HG03097 (cell line): ENCODE measurements at regions not wholly inside any gene's neighbourhood (a gene's known extent, or its start where the extent isn't known, plus 50 kb on each side); places are given as distances from the start of the nearest gene placed in this dataset.
"Not testable (repeated sequence)": the region's sequence is repeated elsewhere in the genome, so short reads cannot be mapped to it uniquely, and the experiment has no call there.

Source experiments
- ATAC-seq: cut with Tn5 transposase; IDR thresholded peaks from one replicate; pipeline ENCODE4 v1.9.1; 2021; ENCODE audit not compliant: unreplicated experiment, low FRiP score

GRCh38 chr3:94648270-94649180 is 585.7 kb downstream of the NSUN3 start:
- not testable (repeated sequence) for ATAC-seq

DNA sequence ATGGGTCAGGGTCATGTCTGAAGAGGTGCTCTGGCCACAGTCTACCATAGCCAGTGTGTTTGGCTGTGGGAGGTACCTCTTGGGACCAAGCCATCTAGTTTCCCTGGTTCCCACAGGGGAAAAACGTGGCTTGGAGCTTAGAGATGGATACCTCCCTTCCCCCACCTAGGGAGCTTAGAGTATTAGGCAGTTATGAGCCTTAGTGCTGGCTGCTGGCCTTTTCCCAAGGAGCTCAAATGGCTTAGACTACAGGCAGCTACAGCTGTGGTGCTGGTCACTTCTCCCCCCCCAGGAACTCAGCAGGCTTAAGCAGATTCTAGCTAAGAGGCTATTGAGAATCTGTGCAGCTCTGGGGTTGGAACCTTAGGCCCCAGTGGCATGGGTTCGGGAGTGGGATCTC is 591.2 kb downstream of the NSUN3 start:
- no peak for ATAC-seq

DNA sequence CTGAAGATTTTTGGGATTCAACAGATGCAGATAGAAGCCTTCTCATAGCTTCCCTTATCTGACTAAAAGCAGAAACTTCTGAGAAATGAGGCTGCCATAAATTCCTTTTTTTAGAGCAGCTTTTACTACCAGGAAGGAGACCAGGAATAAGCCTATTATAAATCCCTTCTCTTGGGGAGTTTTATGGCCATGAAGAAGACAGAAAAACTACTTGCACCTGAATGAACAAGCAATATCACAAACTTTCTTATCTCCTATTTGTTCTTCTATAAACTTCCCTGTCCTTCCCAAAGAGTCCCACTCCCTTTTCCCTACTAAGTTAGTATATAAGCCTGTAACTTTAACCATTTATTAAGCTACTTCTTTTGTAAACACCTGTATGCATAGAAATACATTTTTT is 603.1 kb downstream of the NSUN3 start:
- no peak for ATAC-seq

DNA sequence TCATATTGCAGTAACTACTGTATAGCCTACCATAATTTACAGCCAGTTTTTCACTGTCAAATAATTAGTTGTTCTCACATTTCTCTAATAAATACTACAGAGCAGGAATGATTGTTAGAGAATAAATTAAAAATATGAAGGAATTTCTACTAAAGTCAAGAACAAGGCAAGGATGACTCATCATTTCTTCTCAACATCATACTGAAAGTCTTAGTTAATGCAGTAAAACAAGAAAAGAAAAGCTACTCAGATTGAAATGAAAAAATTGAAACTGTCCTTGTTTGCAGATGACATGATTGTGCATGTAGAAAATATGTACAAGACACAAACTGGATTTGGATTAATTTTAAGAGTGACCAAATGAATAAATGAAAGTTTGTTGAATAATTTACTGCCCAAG is 608.2 kb downstream of the NSUN3 start:
- no peak for ATAC-seq

DNA sequence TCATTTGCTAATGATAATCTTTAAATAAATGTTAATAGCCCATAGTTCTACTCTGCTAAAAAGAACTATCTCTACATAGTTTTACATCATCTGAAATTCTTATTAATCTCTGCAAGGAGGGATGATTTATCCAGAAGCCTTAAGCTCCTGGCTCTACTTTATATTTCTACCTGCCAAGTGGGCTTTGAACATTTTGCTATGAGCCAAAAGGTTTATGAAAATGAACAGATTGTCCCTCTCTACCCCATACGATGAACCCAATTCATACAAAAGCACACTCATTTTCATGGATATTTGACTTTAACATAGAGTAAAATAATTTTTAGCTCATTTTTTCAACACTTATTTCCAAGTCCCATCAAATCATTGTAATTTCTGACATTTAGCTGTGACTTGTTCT is 611.0 kb downstream of the NSUN3 start:
- no peak for ATAC-seq

DNA sequence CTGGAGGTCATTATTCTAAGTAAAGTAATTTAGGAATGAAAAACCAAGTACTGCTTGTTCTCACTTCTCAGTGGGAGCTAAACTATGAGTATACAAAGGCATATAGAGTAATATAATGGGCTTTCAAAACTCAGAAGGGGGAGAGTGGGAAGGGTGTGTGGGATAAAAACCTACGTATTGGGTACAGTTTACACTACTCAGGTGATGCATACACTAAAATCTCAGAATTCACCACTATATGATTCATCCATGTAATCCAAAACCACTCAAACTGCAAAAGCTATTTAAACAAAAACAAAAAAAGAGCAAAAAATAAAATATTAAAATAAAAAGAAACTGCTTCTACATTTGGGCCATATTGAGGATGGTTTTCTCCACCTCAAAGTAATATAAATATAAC is 623.3 kb downstream of the NSUN3 start:
- no peak for ATAC-seq

DNA sequence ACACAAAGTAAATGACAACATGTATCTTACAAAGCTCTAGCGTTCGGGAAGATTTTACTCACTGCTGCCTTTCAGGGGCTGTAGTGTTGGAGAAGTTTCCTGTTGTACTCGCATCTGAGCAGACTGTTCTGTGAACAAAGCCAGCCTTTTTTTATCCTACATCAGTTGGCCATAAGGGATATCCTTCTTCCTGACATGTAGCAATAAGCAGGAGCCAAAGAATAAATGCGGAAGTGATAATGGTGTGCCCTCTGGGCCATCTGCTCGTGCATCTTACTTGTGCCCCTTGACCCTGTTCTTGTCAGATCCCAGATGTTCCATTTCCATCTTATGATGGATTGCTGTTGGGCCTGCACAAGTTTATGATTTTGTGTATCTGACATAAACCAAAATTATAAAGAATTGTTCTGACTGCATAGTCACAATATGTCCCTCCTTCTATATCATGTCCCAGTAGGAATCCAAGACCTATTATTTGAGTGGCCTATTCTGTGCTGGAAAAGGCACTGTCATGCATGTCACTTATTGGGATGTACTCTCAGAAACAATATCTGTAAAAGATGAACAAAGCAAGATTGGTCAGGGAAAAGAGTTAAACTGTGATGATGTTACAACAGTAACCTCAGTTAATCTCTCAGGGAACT is 631.3 kb downstream of the NSUN3 start:
- ATAC-seq, result no peak

DNA sequence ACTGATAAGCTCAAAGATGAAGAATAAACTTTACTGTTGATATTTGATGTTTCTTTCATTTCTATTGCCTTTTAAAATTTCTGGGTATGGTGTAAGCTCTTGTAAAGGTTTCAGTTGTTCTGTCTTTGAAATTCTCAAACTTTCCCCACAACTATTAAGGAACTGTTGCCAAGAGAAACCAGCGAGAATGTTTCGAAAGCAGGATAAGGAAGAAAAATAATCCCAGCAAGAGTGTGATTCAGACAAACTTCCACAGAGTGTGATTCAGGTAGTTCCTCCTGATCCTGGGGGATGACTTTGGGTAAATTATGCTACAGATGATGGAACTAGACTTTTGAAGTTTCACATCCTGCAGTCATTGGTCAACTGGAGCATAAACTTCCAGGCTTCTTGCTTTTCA is 632.0 kb downstream of the NSUN3 start:
- ATAC-seq, result no peak

GRCh38 chr3:94704467-94704866 is 641.6 kb downstream of the NSUN3 start:
- no peak for ATAC-seq

DNA sequence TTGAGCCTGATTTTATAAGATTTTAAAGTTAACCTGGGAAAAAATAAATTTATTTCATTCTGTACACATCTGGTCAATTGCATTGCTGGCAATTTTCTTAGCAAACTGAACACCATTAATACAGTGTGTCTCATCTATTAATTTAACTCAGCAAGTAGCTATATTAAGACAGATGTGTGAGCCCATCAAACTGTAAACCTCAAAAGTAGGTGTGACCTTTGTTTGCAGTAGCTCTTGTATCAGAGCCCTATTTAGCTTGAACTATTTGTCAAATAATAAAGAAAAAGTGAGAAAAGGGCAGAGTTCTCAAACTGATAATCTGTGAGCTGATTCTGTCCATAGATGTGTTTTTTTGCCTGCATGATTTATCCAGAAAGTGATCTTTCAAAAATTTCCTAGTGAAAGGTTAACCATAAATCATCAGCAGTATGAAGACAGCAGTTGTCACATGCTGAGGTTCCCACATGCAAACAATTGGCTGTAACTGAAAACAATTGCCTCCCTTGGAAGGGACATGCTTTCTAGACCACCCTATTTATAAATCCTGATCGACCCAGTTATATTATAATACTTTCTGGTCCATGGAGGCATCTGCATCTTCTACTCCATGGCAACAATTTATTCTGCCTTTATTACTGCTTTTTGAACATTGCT is 646.5 kb downstream of the NSUN3 start:
- no peak for ATAC-seq

DNA sequence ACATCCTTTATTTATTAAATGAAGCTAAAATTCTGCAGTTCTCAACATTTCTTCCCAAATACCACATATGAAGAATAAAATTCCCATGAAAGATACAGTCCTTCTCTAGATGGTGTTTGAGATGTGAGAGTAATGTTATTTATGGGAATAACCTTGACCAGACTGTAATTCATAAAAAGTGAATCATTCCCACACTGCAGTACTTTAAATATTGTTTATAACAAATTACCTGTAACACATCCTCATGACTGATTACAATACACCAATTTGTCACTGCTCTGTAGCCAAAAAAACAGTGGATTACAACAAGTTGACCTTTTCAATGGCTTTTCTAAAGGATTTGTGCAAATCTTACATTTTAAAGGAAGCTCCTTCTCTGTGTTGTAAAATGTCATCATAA is 651.3 kb downstream of the NSUN3 start:
- ATAC-seq, result no peak

DNA sequence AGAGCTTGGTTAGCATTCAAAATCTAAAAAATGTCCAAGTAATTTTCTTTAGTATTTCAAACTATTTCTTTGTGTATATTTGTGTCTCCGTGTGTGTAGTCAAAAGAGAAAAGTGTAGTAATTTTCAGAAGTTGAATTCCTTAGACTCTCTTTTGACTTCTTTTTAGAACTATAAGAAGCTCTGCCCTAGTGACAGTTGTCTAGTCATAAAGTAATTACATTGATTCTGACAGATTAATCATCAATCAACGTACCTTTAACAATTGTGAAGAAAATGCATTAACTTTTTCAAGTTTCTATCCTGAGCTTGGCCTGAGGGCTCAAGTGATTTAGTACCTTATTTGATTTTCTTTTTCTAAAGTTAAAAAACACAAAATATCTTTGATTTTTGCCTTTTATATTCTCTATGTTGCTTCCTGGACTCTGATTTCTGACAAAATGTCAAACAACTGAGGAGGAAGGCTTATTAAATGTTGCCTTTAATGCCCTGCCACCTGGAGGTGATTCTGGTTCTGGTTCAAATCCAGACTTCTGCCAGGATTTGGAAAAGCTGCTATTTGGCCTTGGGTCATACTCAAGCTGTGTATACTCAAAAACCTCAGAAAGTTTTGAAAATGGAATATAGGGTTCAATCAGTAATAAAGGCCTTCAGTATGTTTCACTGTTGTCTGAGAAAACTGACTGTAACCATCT is 653.6 kb downstream of the NSUN3 start:
- no peak for ATAC-seq

DNA sequence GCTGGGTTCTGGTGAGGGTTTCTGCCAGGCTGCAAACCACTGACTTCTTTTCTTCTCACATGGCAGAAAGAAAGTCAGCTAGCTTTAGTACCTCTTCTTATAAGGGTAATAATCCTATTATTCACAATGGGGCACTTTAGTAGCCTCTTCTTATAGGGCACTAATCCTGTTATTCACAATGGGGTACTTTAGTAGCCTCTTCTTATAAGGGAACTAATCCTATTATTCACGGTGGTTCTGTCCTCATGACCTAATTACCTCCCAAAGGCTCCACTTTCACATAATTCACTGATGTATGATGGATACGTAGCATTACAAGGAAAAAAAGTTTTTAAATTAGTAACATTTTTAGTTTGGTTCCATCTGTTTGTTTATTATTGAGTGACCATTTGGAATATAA is 671.3 kb downstream of the NSUN3 start:
- no peak for ATAC-seq

DNA sequence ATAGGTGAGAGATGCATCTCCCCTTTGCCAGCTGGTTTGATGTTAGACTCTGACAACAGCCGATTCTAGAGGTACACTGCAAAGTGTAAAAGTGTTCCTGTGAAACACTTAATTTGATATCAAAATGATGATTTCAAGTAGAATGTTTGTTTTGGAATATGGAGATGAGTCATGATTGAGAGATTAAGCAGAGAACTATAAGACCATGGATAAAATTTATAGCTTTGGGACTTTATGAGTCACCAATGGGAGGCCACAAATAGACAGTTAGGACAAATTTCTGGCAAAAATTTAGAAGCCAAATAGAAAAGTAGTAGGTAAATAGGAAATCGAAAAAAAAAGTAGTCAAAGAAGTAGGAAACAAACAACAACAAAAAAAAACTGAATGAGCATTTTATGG is 672.5 kb downstream of the NSUN3 start:
- ATAC-seq, result no peak

GRCh38 chr3:94737116-94737515 is 674.3 kb downstream of the NSUN3 start:
- ATAC-seq, result no peak

- no peak for ATAC-seq
Observed at GRCh38 chr3:94739420-94739819, 676.6 kb downstream of the NSUN3 start.

GRCh38 chr3:94758751-94759150 is 695.9 kb downstream of the NSUN3 start:
- no peak for ATAC-seq

DNA sequence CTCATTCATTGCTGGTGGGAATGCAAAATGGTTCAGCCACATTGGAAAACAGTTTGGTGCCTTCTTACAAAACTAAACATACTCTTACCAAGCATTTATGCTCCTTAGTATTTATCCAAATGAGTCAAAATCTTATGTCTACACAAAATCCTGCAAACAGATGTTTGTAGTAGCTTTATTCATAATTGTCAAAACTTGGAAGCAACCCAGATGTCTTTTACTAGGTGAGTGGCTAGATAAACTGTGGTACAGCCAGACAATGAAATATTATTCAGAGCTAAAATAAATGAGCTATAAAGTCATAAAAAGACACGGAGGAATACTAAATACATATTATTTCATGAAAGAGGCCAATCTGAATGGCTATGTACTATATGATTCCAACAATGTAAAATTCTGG is 709.5 kb downstream of the NSUN3 start:
- no peak for ATAC-seq

DNA sequence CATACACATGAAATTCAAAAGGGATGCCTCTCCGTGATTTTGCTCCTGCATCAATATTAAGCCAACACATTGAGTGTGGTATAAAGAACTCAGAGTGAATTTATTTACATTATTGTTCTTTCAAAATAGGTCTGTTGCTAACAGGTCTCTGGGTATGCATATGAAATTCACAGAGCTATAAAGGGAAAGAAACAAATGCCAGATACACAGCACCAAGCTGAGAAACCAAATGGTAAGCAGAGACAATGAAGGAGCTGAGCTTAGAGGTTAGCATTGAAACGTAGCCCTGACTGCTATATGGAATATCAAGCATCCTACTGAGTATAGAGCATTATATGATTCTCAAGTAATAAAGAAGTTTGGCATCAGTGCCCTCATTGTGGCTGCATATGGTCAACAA is 712.9 kb downstream of the NSUN3 start:
- no peak for ATAC-seq

DNA sequence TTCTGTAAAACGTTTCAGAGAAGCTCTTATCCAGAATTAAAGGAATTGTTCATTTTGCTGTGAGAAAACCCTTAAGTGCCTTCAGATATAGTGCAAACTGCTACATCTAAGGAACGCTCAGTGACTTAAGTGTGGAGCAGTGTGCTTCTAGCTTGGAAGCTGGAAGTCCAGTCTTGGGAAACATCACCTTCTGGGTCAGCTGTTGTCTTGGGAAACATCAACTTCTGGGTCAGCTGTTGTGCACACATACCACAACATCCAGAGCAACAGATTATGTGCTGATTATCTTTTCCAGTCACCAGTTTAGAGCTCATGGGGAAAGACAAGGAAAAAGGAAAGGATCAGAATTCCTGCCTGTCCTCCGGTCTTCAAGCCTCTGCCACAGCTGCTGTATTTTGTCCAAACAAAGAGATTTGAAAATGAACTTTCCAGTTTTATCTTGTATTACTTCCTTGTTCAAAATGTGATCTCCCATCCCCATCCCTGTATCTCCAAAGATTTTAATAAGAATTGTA is 713.6 kb downstream of the NSUN3 start:
- no peak for ATAC-seq

- no peak for ATAC-seq
Observed at GRCh38 chr3:94778289-94778688, 715.4 kb downstream of the NSUN3 start.
